HG03460 (cell line): ENCODE measurements at regions not wholly inside any gene's neighbourhood (a gene's known extent, or its start where the extent isn't known, plus 50 kb on each side); places are given as distances from the start of the nearest gene placed in this dataset.

Source experiments
- ATAC-seq: cut with Tn5 transposase; IDR thresholded peaks from one replicate; pipeline ENCODE4 v1.9.1; 2021; ENCODE audit not compliant: unreplicated experiment

DNA sequence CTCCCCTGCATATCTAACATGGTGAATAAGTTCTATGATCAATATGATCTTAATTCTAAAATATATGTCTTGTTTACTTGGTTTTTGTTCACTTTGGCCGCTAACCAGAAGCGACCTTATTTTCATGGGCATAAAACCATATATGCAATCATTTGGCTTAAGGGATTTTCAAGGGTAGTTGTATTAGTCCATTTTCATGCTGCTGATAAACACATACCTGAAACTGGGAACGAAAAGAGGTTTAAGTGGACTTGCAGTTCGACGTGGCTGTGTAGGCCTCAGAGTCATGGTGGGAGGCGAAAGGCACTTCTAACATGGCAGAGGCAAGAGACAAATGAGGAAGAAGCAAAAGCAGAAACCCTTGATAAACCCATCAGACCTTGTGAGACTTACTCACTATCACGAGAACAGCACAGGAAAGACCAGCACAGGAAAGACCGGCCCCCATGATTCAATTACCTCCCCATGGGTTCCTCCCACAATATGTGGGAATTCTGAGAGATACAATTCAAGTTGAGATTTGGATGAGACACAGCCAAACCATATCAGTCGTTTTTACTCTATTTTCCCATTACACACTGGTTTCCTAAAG, 114.3 kb upstream of the CPEB2 start:
- ATAC-seq = no peak

DNA sequence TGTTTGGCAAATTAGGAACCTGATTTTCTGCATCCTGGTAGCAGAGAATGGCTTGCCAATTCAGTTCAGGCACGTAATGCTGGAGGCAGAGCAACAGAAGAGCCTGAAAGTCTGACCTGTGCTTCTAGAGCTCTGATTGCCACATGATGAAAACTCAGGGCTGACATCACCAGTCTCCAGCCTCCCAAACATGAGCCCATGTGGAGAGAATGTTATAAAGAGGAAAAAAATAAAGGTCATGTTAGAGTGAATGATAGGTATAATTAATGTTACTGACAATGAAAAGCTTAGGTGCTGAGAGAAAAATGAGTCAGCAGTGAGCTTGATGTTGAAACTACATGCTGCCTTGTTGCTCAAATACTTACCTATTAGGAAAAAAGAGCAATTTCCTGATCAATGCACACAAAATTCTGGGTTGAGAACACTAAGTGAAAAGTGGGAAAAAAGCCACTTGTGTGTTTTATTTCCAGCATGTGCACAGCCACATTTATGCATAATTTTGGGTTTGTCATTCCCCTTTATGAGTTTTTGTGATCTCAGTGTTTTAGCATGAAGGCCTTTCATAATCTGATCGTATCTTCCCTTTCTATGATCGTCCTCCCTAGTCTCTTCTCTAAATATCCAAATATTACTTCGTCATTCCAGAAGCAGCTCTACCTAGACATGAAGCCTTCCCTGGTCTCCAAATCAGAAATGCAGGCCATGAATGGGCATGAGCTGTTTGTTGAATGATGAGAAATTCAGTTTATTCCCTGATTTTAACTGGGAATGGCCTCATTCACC, 113.3 kb upstream of the CPEB2 start:
- ATAC-seq = no peak

DNA sequence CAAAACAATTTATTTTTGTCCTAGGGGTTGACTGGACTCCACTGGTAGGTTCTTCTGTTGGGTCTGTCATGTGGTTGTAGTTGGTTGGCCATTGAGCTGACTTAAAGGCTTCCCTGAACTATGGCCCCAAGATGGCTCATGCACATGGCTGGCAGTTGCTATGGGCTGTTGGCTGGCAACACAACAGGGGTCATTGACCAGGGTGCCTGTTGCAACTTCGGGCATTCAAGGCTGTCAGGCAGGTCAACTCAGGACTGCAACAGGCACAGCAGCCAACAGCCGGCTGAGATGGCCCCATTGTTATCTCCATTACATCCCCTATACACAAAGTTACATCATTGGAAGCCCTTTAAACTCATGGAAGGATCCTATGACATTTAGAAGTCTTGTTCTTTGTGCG, 109.7 kb upstream of the CPEB2 start:
- ATAC-seq = no peak

DNA sequence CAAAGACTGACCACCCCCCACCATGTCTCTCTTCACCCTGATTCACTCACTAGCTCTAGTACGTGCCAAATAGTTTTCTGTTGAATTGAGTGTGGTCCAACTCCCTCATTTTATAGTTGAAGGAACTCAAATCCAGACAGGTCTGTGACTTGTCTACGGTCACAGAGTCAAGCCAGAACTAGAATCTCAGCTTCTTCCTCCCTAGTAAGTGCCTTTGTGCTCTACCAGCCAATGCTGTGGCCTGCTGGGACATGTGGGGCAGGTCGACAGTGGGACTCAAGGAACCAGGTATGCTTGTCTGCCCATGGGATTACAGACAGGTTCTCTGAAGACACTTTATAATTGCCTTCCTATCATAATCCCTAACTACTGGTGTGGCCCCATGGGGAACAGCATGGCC, 108.6 kb upstream of the CPEB2 start:
- no peak for ATAC-seq

DNA sequence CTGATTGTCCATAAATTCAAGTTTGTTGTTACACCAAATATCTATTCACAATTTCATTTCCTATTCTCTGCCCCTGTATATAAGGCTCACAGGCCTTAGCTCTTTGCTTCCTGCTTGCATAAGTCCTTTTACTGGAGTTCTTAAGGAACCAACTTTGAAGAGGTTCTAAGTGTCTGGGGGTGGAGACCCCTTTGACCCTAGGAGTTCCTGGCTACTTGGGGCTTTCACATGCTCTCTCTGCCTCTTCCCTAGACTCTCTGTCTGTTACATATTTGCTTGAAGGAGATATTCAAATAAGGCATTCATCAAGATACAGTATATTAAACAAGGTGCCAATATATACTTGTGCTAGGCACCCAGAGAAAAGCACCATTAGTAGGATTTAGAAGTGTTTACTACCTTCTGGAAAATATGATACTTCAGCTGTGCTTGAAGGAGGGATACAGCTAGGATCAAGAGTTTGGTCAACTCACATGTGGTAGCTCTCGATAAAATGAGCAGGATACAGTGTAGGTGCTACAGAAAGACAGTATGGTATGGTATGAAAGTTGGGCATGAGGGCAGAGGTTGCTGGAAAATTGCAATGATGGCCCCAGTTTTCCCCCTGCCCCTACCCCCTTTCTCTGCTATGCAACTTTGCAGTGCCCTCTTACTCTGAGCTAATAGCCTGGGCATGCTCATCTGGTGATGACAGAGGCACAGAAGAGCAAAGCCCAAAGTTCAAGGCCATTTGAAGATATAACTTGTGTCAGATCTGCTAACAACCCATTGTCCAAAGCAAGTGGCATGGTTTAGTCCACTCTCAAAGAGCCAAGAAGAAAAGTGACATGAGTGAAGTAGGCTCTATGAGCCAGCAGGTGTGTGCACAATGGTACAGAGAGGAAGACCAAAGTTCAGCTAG, 107.6 kb upstream of the CPEB2 start:
- ATAC-seq = no peak

DNA sequence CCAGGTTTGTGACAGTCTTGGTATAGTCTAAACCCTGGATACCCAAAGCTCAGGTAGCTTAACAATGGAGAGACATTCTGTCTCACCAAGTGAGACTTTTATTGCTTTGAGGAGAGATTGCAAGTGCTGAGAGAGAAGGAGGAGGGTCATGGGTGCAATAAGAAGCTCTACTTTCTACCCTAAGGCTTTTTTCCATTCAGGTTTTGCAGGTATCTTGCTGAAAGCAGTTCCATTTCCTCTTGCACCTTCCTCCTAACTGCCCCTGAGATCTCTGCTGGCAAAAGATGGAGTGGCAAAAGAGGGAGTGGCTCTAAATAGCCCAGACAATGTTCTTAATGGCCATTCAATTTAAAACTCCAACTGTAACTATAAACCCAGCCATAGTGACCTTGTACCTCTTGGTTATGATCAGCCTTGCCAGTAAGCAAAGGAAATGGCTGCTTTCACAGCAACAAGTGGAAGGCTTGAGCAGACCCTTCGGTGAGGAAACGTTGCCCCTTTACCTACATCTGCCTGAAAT, 105.6 kb upstream of the CPEB2 start:
- no peak for ATAC-seq

DNA sequence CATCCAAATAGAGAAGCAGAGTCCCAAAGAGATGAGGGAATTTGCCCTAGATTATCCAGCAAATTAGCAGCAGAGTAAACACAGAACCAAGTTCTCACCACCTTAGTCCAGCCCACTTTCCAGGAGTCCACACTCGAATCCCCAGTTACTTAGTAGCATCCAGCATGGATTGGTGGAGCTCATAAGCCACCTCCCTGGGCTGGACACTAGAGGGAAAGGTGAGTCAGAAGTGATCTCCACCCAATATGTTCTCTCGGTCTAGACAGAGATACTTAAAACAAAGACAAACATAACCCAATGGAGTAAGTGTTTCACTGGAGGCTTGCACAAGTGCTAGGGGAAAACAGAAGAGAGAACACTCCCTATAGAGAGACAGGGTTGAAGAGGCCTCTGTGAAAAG, 105.1 kb upstream of the CPEB2 start:
- ATAC-seq = no peak

DNA sequence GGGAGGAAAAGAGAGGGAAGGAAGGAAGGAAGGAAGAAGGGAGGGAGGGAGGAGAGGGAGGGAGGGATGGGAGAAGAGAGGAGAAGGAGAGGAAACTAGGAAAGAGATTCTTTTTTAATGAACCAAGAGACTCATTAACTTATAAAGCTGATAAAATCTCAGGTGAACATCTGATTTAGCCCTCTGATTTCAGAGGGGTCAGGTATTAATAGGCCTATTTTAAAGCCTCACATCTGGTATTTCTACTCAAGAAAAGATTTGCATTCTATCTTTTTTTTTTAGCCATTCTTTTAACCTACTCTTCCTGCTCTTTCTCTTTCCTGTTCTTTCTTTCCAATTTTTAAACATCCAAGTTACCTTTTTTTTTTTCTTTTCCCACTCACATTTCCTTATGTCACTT, 103.3 kb upstream of the CPEB2 start:
- no peak for ATAC-seq

DNA sequence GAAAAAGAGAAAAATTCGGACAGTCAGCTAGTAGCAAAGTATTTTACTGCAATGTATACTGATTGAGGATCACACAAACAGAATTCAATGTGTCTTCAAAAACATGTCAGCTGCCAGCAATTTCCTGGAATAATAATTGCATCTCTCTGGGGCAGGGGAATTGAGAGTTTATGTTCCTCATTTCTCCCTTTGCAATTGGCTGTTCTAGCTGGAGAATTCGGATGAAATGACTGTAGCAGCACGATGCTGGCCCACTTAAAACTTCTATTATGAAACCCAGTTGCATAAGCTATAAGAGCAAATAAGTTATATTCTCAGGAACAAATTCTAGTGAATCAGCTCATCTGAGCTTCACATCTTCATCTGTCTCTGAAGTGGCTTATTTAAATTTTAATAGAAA, 99.9 kb upstream of the CPEB2 start:
- ATAC-seq = no peak

DNA sequence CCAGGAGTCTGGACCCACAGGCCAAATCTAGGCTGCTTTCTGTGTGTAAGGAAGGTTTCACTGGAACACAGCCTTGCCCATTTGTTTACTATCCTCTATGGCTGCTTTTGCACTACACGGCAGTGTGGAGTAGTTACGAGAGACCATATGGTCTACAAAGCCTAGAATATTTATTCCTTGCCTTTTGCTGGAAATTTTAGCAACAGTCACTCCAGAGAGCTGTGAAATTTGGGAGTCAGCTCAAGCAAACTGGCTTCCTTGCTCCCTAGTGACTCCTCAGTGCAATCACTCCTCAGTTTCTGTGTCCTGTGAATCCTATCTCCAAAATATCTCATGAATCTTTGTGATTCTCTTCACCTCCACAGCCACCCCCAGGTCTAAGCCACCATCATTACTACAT, 99.0 kb upstream of the CPEB2 start:
- ATAC-seq = no peak

DNA sequence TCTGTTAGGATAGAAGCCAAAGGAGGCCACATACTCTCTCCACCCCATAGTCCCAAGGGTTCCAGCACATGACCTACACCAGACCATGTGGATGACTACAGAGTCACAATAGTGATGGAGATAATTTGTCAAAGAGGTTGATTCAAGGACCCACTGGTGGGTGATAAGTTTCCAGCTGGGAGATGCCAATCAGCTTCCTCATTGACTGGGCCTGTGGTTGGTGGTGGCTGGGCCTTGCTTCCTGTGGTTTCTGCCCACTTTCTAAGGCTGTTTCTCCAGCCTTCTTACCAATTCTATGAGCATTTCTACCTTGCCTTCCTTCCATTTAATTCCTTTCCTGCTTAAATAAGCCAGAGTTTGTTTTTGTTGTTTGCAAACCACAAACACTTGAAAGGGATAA, 95.5 kb upstream of the CPEB2 start:
- no peak for ATAC-seq

DNA sequence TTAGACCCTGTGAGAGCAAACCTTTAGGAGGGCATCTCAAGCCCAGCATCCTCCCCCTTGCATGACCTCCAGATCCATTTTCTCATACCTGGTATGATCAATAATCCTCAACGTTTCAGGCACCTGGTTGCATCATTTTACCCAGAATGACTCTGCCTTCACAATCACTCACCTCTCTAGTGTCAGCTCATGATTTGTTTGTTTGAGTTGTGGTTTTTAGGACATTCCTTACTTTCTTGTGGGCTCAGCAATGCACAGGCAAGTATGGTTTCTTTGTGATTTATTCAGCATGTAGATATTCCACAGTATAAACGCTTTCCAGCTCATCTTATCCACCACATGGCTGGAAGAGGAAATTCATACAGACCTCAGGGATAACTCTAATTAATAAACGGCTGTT, 93.6 kb upstream of the CPEB2 start:
- ATAC-seq = no peak

DNA sequence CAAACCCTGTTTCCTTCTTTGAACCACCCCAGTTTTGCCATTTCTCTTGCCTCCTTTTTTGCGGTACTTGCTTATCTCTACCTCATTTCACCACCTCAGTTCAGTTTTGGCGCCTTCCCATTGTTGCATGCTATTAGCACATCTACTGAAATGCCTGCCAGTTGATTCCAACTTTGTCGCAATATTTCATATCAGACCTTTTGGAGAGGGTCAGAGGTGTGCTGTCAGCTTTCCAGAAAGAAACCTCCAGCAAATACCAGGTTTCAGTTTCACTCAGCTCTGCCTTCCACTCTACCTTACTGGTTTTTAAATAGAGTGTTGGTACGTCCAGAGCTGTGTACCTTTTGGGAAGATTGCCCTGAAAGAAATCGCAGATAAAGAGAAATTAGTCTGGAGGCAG, 91.9 kb upstream of the CPEB2 start:
- no peak for ATAC-seq

DNA sequence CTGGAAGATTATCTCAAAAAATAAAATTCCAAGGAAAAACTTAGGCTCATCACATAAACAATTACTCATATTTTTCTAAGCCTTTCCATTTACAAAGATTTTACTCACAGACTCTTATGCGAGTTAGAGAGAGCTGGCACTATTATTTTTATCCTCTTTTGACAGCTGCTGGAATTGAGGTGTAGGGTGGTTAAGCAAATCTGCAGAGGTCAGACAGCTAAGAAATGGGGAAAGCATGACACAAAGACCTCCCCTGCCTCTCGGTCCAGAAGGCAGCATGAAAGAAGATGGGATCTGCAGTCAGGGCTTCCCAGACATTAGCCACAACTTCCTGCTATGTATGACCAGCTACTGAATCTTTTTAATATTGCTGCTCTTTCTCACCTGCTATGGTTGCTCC, 89.9 kb upstream of the CPEB2 start:
- no peak for ATAC-seq

DNA sequence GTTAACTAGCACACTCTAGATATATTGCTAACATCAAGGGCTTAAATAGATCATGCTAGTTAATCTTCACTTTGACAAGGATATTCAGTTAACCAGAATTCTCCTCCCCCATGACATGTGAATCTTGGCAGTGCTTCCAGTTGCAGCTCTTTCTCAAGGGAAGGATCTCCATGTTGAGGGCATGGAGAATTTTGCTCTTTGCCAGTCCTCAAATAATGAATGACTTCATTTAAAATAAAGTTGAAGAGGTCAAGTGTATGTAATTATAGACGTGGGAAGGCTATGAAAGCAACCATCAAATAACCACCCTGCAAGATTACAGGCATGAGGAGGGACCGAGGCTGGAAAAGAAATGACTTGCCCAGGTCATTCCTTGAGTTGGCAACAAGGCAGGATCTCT, 87.3 kb upstream of the CPEB2 start:
- ATAC-seq = no peak

DNA sequence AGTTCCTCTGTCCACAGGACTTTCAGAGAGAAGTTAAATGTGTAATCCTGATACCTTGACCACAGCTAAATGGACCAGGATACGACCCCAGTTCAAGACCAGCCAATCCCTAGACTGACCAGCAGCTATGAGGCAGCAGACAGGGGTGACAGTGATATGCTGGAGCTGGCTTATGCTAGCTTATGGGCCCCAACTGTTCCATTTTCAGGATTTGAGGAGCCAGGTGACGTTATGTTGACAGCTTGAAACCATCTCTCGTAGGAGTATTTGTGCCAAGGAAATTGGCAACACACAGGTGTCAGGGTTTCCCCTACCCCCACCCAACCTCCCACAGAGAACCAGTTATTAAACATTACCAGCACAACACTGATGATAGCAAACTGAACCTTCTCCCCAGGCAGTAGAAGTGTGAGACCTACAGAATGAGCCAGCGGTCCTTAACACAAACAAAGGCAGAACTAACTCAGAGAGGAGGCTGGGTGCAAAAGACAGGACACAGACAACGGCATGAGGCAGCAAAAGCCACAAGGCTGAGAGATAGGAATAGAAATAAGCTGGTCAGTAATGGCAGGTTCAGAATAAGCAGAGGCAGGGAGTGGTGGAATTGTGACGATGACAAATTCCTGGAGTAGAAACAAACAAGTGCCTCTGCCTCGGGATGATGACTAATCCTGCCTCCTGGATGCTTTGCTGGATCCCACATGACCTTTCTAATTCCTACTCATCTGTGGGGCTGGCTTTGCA, 85.6 kb upstream of the CPEB2 start:
- ATAC-seq = no peak

DNA sequence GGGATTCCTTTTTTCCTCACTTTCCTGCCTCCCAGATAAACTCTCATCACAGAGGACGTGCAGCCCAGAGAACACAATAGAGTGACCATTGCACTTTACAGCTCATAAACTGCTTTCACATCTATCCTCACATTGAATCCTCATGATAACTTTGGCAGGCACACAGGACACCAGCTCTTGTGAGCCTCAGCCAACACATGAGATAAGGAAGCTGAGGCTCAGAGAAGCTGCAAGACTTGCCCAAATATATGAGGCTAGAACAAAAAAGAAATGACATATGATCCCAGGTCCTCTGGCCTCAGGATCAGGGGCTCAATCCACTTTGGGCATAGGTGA, 85.0 kb upstream of the CPEB2 start:
- no peak for ATAC-seq

DNA sequence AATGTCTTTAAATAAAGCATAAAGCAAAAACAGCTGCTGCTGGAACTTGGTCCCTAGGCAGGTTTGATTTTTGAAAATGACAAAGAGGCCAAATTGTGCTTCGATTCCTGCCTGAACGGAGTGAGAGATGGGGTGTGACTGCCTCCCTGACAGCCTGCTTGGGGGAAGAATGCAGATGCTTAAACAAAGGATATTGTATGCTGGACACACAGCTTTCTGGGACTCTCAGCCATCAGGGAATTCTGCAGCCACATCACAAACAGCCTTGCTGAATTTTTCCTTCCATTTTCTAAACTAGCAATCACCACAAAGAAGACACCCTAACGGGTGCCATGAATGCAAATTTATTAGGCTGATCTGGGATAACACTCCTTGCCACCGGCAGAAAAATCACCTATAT, 83.9 kb upstream of the CPEB2 start:
- ATAC-seq = no peak

DNA sequence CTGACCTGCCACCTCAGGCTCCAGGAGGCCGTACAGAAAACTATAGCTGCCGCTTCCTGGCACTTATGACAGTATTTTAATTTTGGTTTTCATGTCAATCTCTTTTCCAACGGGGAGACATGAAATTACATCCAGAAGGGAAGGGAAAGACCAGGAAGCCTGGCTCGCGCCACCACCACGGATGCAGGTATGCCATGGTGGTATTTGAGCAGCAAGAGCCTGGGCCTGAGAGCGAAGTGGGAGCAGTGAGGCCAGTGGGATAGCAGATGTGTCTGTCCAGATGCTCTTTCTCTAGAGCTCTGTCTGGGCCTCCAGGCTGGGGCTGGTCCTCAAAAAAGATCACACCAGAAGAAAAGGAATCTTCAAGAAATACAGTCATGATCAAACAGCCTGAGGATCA, 82.5 kb upstream of the CPEB2 start:
- no peak for ATAC-seq

DNA sequence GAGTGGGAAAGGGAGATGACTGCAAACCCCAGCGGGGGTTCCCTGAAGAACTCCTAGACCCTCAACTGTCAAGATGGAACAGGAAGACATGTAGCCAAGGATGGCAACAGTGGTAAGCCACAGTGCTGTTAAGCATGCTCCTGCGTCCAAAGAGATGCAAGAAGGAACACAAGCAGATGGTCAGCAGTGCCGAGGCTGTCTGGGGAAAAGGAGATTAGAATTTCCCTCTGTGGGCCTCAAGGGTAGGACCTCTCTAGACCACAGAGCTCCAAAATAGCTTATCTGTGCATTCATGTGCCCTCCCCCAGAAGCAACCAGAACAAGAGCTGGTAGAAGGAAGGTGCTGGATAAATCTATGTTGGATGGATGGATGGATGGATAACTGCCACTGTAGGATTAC, 82.0 kb upstream of the CPEB2 start:
- no peak for ATAC-seq

DNA sequence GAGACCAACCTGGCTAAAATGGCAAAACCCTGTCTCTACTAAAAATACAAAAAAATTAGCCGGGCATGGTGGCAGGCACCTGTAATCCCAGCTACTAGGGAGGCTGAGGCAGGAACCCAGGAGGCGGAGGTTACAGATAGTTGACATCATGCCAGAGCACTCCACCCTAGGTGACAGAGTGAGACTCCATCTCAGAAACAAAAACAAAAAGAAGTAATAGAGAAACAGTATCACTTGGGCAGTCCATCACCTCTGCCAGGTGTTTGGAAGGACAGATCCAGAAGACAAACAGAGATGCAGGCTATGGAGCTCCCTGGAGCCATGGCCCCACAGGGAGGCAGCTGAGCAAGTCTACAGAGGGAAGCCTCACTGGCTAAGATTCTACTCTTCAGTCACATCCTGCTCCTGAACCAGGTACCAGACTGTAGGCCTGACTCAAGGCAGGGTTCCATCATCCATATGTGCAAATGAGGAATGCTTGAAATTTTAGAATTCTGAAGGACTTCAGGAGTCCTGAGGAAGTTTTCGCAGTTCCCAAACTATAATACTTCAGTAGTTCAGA, 81.4 kb upstream of the CPEB2 start:
- no peak for ATAC-seq
